Inflammatory macrophage treated with lipopolysaccharide for 4 hours (primary cell): ENCODE measurements at regions not wholly inside any gene's neighbourhood (a gene's known extent, or its start where the extent isn't known, plus 50 kb on each side); places are given as distances from the start of the nearest gene placed in this dataset.
"Not testable (repeated sequence)": the region's sequence is repeated elsewhere in the genome, so short reads cannot be mapped to it uniquely, and the experiment has no call there.

ENCODE experiments used
- DNase-seq: peaks from one replicate; pipeline ENCODE4 v3.0.0-alpha.2; 2020

DNA sequence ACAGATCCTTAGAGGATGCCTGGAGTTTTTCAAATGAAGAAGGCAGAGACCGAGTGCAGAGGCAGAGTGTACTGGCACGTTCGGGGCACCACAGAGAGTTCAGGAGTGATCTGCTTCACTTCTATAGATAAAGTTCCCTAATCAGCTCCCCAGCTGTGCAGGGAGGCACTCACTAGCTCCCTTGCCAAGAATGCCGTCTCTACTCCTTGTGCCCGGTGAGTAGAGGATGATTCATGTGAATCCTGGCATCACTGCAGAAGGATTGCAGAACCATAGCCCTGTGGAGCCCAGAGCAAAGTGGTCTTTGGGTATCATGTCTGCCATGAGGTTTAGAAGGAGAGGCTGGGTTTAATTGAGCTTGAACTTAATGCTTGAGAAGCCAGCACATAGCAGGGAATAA is 510.1 kb upstream of the RAB6C start:
- no peak for DNase-seq

DNA sequence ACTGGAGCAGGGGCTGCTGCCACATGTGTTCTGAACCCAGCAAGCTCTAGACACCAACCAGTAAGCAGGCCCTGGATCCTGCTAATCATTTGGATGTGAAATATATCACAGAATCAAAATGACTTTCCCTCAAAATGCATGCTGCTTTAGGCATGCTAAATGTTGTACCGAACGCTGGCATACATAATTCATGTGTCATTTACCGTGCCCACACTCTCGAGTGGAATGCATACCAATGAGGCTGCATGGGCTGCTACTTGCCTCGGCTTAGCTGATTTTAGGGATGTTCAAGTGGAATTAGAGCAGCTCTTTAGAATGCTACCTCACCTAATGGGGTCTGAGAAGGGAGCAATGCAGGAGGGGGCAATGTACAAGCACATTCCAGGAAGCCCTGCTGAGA is 509.6 kb upstream of the RAB6C start:
- no peak for DNase-seq

DNA sequence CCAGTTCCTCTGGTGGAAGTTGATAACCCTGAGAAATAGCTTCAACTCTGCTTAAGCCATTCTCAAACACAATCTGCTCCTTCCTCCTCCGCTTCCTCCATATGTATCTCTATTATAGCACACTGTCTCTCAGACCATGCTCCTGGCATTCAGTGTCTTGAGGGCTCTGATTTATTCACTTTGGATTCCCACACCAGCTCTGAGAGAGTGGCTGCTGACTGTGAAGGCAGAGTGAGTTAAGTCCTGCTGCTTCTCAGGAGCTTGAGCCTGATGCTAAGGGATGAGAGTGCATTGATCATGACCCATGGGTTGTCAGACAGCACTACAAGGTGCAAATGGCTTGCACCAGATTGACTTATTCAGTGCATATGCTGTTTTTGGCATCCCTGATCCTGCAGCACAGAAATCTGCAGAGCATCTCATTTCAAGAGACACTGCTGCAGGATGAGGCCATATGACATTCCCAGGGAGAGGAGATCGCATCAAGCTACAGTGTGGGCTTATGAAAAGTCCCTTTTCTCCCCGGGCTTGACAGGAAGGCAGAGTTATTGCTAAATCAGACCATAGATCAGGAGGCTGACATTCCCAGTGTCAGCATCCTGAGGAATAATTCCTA is 500.5 kb upstream of the RAB6C start:
- DNase-seq, result no peak

DNA sequence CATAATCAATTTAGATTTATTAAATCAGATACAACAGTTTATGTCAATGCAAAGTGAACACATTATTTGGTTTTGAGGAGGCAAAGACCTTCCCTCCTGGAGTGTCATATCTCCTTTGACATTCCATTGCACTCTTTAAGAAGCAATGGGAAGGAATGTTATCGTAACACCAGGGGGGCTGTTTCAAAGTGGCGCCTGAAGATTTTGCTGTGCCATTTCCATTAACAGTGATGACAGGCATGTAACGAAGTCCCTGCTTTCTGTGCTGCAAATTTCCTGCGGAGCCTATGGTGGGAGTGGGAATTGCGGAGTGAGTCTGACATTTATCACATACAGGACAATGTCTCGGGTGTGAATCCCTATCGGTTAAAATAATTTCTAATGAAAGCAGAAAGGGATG is 499.6 kb upstream of the RAB6C start:
- DNase-seq, result no peak

DNA sequence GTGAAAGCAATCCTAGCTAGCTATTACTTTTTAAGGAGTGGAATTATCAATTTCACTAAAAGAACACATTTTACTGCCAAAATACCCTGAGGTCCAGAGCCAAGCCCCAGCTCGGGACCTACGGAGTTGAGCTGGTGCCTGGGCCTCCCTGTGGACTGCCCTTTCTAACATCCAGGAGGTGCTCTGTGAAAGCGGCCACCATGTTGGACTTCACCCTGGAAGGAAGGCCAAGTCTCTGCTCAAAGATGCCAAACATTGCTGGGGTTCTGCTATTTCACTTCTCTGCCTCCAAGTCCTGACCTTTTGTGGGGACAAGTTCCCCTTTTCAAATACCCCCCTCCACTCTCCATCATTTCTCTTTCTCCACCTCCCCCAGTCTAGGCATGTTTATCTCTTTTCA is 498.7 kb upstream of the RAB6C start:
- no peak for DNase-seq

DNA sequence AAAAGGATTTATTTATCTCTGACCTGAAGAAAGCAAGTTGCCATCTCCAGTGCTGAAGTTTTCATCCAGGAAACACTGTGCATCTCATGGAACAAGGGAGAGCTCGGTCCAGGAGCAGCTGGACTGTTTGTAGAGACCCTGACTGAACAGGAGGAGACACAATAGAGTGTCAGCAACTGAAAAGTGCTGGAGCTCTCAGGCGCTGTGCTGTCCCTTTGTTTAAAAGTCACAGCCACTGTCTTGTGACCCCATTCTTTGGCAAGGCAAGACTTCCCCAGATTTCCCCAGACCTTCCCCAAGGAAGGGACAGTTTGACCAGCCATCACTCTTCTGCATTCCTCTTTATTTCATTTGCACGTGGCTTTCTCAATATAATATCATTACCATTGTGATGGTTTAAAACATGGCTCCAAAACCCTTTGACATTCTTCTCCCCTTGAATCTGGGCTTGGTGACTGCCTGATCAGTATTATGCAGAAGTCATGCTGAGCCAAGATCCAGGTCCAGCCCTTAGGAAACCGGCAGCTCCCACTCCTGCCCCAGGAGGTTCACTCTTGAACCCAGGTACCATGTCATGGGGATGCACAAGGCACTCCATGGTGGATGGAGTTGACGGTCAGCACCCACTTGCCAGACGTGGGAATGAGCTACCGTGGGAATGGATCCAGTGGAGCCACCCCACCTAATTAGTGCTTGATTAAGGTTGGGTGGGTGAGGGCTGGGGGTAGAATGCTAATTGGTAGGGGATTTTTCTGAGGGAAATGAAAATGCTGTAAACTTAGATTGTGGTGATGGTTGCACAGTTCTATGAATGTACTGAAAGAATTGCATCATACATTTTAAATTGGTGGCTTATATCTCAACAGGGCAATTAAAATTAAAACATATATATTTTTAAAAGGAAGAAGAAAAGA is 497.9 kb upstream of the RAB6C start:
- DNase-seq, result no peak

DNA sequence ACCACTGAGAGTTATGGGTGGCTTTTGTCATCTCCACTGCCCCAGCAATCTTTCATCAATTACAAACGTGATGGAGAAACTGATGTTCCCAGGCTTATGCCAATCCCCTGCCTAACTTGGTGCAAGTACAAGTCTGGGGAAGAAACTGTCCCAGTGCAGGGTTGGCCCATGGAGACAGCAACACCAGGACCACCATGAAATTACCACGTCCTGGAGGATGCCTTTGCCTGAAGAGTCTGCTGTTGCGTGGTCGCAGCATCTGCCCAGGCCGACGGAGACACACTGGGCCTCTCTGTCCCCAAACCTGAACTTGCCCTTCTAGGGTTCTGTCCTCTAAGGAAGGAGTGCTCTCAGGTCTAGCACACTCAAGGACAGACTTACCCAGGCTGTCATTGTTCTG is 496.8 kb upstream of the RAB6C start:
- DNase-seq, result no peak

DNA sequence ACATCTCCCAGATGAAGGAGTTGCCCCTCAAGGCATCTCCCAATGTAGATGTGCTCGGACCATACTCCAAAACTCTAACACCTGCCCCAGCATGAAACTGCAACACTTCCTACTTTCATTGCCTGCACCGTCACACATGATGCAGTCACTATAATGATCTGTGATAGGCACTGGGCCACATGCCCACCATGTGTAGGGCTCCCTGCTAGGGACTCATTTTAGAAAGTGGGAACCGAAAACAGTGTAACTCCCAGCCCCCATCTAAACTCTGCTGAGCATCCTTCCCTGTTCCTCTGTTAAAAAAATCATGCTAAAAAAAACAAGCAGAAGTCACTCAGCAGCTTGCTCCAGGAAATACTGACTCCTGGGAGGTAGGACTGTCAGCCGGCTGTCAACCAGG is 496.1 kb upstream of the RAB6C start:
- DNase-seq, result no peak

DNA sequence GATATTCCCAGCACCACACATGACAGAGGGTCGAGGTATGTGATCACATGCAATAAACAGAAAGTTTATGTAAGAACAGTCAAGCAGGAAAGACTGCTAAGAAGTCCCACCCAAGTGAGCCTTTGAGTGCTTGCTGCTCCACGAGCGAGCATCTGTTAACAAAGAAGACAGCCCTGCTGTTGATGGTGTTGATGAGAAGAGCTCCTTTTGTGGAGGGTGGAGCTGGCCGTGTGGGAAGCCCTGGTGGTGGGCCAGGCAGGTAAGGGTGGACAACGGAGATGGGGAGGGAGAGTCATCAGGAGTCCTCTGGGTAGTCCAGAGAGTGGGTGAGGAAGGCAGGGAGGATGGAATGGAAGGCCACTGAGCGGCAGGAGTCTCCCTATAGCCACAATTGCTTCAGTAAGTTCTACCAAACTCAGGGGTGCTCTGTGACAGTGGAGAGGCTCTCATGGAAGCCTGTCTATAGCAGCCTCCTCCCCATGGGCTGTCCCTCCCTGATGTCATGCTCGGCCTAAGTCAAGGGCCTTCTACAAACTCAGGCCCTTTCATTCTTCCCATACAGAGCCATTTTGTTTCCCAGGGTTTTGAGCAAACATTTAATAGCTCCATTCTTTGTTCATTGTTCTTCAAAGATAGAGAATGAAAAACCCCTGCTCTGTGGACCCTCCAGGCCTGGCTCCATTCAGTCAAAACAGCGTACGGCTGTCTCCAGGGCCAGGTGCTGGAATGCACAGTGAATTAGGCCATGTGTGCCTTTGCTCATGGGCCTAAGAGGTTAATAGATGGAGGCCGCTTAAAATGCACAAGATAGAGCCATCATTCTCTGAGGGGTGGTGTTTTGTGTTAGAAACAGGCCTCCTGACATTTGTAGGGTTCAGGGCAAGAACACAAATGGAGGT is 494.2 kb upstream of the RAB6C start:
- DNase-seq, result no peak

DNA sequence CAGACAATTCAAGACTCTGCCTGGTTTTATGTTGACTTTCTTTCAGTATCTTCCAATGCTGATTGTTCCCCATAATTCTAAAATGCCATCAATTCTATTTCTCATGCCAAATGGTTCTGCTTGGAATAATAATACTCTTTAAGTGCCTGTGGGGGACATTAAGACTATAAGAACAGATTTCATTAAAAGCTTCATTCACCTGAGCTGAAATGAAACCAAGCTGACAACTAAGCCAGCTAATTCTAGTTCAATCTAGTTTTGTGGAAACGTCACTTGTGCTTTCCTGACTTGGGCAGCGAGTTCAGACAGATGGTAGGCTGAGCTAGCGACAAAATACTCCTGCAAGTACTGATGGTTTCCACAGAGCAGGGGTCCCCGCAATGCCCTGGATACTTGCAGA is 491.1 kb upstream of the RAB6C start:
- DNase-seq, result no peak

DNA sequence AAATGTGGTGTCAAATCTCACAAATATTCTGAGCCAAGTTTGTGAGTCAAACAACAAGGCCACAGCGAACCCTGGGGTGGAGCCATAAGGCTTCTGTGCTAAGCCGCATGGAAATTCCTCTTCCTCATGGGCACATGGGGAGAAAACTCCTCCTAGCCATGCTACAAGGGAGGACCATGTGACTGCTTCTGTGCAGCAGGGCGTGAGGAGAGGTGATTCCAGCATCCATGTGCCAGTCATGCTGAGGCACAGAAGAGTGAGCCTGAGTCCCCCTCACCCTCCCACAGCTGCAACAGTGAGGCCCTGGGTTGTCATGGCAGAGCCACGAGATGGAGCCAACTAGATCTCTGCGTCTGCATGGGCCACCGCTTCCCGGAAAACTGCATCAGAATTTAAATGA is 488.8 kb upstream of the RAB6C start:
- no peak for DNase-seq

DNA sequence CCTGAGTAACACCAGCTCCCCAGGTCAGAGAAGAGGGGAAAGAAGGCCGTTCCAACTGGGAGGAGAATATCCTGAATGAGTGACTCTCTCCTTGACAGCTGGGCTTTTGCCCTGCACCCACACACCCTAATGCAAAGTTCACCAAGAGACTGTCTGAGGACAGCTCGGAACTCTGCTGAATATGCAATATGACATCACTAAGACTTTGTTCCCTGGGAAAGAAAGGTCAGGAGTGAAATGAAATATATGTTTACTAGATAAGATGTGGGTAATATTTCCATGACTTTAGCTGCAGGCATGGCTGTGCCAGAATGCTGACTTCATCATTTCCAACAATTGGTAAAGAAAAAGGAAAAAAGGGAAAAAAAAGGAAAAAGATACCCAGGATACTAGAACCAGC is 488.2 kb upstream of the RAB6C start:
- DNase-seq, result no peak

DNA sequence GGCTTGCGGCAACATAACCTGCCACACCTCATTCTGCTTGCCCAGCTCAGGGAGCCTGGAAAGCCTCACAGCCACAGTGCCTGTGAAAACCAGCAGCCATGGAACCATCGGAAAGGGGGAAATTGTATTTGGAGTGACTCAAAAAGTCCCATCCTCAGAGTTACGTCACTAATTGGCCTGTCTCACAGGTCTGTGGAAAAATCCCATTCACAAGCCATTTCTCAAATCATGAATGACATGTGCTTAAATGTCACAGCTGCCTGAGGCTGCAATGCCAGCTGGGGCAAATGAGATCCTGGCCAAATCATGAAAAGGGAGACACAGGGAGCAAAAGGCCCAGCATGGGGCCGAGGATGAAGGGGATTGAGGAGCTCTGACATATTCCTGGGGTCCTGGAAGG is 486.9 kb upstream of the RAB6C start:
- DNase-seq, result no peak

DNA sequence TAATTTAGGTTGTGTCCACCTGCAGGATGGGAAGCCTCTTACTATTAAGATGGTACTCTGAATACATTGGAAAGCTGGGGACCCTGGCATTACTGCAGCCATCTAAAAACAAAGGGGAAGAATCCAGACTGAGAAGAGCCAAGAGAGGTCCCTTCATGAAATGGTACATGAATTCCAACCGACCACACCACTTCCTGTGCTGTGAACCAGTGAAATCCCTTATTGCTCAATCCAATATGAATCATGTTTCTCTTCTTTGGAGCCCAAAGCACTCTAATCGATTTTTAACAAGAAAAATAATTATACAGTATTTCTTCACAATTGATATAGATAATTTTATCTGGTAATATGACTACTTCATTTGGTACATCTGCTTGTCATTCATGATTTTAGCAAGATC is 479.7 kb upstream of the RAB6C start:
- peak; percentile 23 for DNase-seq

DNA sequence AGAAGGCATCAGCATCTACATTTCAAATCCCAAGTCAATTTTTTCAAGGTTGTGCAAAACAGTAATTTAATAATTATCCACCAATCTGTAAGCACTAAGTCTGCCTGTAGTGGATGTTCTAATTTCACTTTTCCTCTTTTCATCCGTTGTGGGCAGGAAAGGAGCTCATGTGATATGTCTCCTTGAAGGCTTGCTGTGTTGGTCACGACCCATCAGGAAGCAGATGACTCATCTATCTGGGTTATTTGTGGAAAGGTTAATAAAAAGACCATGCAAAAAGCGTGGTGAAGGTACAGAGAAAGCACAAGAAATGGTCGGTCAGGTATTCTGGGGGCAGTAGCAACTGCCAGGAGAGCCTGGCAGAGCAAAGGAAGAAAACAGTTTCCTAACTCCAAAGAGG is 476.7 kb upstream of the RAB6C start:
- DNase-seq, result no peak

DNA sequence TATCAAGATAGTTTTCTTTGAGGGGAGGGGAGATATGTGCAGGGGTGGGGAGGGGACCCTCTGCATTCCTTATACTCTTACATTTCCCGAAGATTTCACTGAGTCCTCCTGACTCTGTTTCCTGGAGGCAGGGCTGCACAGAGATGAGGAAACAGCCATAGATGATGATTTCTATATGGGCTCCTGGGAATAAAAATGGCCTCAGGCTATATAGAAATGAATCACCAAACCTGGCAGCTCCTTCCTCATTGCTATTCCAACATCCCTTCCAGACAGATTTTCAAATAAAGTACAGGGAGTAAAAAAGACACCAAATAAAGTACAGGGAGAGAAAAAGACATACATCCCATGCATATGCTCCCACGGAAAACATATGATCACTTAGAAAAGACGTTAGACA is 474.8 kb upstream of the RAB6C start:
- no peak for DNase-seq

DNA sequence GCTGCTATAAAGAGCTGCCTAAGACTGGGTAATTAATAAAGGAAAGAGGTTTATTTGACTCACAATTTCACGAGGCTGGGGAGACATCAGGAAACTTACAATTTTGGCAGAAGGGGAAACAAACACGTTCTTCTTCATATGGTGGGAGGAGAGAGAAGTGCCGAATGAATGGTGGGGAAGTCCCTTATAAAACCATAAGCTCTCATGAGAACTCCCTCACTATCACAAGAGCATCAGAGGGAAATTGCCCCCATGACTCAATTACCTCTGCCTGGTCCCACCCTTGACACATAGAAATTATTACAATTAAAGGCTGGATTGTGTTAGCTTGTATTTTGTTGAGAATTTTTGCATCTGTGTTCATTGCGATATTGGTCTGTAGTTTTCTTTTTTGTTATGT is 460.5 kb upstream of the RAB6C start:
- peak; percentile 0 for DNase-seq

DNA sequence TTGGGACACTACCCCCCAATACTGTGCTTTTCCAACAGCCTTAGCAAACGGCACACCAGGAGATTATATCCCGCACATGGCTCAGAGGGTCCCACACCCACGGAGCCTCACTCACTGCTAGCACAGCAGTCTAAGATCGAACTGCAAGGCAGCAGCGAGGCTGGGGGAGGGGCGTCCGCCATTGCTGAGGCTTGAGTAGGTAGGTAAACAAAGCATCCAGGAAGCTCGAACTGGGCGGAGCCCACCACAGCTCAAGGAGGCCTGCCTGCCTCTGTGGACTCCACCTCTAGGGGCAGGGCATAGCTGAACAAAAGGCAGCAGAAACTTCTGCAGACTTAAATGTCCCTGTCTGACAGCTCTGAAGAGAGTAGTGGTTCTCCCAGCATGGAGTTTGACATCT is 447.3 kb upstream of the RAB6C start:
- DNase-seq, result not testable (repeated sequence)

DNA sequence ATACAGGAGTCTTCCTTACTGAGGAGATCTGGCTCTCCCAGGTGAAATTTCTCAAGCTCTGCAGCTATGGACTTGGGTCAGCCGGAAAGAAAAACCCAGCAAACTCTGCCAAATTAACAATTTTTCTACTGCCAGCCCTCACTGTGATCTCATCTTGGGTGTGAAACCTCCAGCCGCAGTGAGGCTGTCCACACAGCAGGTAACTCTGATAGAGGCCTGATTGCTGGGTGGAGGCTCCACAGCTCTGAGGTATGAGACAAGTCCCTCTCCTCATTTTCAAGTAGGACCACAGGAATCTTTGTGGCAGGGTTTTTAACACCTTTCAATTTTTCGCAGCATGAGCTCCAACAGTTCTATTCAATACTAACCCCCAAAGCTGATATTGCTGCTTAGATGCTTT is 430.6 kb upstream of the RAB6C start:
- DNase-seq, result no peak

DNA sequence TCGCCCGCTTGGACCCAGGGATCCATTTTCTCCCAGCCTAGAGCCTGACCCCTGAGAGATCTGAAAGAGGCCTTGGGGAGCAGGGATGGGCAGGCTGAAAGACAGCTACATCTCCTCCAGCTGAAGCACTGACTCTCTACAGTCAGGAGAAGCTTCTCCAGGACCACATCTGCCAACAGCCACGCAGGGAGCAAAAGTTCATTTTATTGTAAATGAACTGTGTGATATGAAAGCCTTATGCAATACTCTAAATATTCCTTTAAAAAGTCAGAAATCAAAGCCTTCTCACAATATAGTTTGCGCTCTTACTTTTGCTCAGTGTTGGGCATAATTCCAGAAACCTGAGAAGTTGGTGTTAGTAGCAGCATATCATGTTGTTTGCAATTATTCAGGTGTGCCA is 428.9 kb upstream of the RAB6C start:
- no peak for DNase-seq

DNA sequence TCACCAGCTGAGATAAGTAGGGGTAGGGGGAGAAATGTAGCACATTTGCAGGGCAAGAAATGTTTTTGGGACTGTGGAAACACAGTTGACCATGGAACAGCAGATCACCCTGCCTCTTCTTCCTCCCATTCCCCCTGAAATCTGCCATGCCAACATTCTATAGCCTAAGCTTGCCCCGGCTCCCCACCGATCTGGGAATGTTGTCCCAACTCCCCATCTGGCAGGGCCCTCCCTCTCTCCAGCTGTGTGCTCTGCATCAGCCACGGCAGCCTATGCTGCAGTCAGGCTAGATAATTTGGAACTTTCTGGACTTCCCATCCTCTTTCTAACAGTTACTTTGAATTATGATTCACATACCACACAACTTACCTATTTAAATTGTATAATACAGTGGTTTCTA is 425.1 kb upstream of the RAB6C start:
- no peak for DNase-seq

DNA sequence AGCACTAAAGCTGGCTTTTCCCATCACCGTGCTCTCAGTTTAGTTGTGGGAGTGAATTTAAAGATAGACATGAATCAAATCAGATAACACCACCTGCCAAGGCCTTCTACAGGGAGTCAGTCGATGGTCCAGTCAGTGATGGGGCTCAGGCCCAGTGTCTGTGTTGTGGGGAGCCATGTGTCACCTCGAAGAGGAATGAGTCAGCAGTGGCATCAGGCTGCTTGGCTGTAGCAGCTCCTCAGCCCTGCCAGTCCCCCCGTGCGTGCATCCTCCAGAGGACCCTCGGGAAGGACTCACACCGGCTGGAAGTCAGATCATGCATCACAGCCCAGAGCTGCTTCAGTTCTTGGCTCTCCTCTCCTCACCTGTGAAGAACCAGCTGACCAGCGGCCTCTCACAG is 420.4 kb upstream of the RAB6C start:
- no peak for DNase-seq

DNA sequence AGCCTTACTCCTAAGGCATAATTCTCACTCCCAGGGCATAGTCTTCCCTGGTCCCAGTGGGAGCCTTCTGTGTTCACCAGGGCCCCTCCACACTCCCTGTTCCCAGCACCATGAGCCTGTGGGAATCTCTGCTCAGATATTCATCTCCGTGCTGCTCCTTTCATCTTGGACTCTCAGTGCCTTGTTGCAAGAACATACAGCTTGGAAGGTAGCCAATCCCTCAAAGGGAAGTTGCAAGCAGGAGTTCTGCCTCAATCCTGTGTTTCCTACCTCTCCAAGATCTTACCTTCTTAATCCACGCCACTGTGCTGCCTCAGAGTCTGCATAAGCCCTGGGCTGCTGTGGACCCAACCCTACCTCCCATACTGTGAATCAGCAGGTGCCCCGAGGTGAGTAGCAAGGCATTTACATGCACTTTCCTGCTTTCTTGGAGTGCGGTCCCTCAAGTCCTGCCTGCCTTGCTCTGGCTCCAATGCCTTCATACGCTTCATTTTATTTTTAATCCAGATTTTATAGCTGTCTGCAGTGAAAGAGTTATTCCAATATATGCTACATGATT is 413.8 kb upstream of the RAB6C start:
- DNase-seq, result no peak
